Stimulated activated memory B cell treated with anti-CD40 and anti-IgM and Interleukin-4, amounts not matched to agents 10 μg/mL and 1 μg/mL and 100 μg/mL, for 72 hours (primary cell): ENCODE measurements at regions not wholly inside any gene's neighbourhood (a gene's known extent, or its start where the extent isn't known, plus 50 kb on each side); places are given as distances from the start of the nearest gene placed in this dataset.

Experiments used
- ATAC-seq: fragments of 150-1000 bp; cut with Tn5 transposase; 2 replicates; pipeline ENCODE4 v1.10.0; 2021
- H3K27ac Mint-ChIP-seq: one replicate; pipeline ENCODE4 v1.8.0; 2022; ENCODE audit warnings: mild to moderate bottlenecking, mixed read lengths
- H3K27me3 Mint-ChIP-seq: one replicate; pipeline ENCODE4 v1.8.0; 2022; ENCODE audit warnings: mixed read lengths
- H3K36me3 Mint-ChIP-seq: one replicate; pipeline ENCODE4 v1.8.0; 2022; ENCODE audit warnings: mixed read lengths
- H3K4me1 Mint-ChIP-seq: one replicate; pipeline ENCODE4 v1.8.0; 2022; ENCODE audit warnings: mixed read lengths
- H3K4me3 Mint-ChIP-seq: one replicate; pipeline ENCODE4 v1.8.0; 2022; ENCODE audit warnings: mild to moderate bottlenecking, moderate library complexity, mixed read lengths
- H3K9me3 Mint-ChIP-seq: one replicate; pipeline ENCODE4 v1.8.0; 2022; ENCODE audit warnings: mixed read lengths

DNA sequence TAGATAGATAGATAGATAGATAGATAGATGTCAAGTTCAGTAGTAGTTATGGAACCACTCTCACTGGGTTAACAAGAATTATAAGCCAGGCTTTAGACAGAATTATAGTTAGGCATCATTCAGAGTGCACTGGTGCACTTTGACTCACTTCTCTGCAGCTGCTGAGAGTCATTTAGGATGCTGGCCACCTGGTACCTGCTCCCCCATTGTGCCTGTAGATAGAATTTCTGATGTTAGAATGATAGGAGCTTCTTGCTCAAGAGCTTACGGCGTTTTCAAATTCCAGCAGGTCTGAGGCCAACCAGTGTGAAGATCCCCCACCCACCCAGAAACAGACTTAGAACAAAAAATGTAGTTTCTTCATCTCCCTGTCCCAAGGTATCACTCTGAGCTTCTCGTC lies 107.8 kb upstream of the HMCN1 start:
- Mint-ChIP-seq H3K4me1 (peaks cover 14% of the 10 kb centered on the region), H3K27ac (no peak overlapping the region), H3K9me3 (peaks cover 3% of the 10 kb centered on the region), H3K27me3 (no peaks in the 10 kb centered on the region), H3K4me3 (no peak overlapping the region), H3K36me3 (no peaks in the 10 kb centered on the region)
- no peak for ATAC-seq

DNA sequence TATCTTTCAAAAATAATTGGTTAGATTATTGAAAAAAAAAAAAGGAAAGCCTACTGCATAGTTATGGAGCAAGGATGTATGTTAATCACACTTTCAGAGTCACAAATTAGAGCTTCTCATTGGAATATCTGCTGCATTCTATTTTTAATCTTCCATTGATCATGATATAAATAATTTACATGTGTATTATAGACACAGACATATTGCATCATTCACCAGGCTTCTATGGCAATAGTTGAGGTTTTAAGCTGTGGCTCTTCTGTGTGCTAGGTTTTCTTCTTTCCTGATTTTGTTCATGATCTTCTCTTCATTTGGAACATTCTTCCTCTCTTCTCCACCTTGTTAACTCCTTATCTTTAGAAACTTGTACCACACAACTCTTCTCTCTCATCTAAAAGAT lies 123.2 kb upstream of the HMCN1 start:
- Mint-ChIP-seq H3K27me3 (no peaks in the 10 kb centered on the region), H3K27ac (no peak overlapping the region), H3K4me3 (no peak overlapping the region), H3K36me3 (peaks cover 6% of the 10 kb centered on the region), H3K9me3 (peaks cover 4% of the 10 kb centered on the region), H3K4me1 (peaks cover 36% of the 10 kb centered on the region)
- ATAC-seq: no peak

DNA sequence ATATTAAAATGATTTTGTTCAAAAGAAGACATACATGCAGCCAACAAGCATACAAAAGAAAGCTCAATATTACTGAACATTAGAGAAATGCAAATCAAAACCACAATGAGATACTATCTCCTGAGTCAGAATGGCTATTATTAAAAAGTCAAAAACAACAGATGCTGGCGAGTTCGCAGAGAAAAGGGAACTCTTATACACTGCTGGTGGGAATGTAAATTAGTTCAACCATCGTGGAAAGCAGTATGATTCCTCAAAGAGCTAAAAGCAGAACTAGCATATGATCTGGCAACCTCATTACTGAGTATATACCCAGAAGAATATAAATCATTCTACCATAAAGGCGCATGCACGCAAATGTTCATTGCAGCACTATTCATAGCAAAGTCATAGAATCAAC lies 126.0 kb upstream of the HMCN1 start:
- Mint-ChIP-seq H3K27ac (no peak overlapping the region), H3K4me3 (no peak overlapping the region), H3K27me3 (no peaks in the 10 kb centered on the region), H3K9me3 (no peaks in the 10 kb centered on the region), H3K36me3 (no peaks in the 10 kb centered on the region), H3K4me1 (peaks cover 46% of the 10 kb centered on the region)
- peak; percentile 95 for ATAC-seq

DNA sequence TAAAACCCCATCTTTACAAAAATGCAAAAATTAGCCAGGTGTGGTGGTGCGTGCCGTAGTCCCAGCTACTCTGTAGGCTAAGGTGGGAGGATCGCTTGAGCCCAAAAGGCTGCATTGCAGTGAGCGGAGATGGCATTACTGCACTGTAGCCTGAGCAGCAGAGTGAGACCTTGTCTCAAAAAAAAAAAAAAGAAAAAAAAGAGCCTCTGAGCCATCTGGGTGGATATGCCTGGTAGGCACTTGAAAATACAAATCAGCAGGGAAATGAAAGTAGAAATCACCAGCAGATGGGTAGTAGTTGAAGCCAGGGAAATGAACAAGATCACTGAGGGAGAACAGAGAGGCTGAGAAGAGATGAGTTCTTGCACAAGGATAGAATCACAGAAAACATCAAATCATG lies 131.0 kb upstream of the HMCN1 start:
- no peak overlapping the region for H3K27ac Mint-ChIP-seq
- peaks cover 30% of the 10 kb centered on the region for H3K4me1 Mint-ChIP-seq
- H3K36me3 Mint-ChIP-seq: no peaks in the 10 kb centered on the region
- ATAC-seq: peak; percentile 97
- no peak overlapping the region for H3K4me3 Mint-ChIP-seq
- H3K27me3 Mint-ChIP-seq: no peaks in the 10 kb centered on the region
- no peaks in the 10 kb centered on the region for H3K9me3 Mint-ChIP-seq

DNA sequence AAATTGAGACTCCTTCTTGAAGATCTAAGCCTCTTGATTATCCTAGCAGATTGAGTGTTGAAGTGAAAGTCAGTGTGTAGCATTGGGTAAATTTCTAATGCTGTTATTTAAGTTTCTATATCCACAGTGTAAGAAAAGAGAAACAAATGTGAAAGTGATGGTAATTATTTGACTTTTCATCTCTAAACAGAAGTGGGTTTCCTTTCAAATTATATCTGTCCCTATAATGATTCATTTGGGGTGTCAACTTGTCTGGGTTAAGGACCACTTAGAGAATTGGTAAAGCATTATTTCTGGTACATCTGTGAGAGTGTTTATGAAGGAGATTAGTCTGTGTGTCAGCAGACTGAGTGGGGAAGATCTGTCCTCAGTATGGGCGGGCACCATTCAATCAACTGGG lies 133.0 kb upstream of the HMCN1 start:
- H3K4me1 Mint-ChIP-seq: peaks cover 21% of the 10 kb centered on the region
- H3K36me3 Mint-ChIP-seq: no peaks in the 10 kb centered on the region
- no peak overlapping the region for H3K27ac Mint-ChIP-seq
- no peak for ATAC-seq
- H3K9me3 Mint-ChIP-seq: no peaks in the 10 kb centered on the region
- H3K4me3 Mint-ChIP-seq: no peak overlapping the region
- H3K27me3 Mint-ChIP-seq: no peaks in the 10 kb centered on the region

DNA sequence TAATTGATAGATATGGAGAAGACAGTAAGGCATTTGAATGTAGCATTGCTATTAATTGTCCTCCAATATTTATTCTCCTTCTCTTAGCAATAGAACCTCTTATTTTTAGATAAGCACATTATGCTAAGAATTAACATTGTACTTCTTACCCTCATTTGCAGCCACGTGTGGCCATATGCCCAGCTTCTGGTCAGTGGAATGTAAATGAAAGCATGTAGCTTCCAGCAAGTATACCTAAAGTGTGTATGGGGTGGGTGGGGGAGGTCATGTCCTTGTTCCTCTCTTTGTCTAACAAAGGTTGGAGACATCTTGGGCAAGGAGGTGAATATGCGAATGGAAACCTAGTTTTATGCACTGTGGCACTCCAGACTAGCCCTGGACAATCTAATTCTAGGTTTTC lies 133.6 kb upstream of the HMCN1 start:
- no peak for ATAC-seq
- peaks cover 26% of the 10 kb centered on the region for H3K4me1 Mint-ChIP-seq
- H3K27me3 Mint-ChIP-seq: no peaks in the 10 kb centered on the region
- H3K27ac Mint-ChIP-seq: no peak overlapping the region
- H3K9me3 Mint-ChIP-seq: no peaks in the 10 kb centered on the region
- H3K4me3 Mint-ChIP-seq: no peak overlapping the region
- H3K36me3 Mint-ChIP-seq: no peaks in the 10 kb centered on the region

DNA sequence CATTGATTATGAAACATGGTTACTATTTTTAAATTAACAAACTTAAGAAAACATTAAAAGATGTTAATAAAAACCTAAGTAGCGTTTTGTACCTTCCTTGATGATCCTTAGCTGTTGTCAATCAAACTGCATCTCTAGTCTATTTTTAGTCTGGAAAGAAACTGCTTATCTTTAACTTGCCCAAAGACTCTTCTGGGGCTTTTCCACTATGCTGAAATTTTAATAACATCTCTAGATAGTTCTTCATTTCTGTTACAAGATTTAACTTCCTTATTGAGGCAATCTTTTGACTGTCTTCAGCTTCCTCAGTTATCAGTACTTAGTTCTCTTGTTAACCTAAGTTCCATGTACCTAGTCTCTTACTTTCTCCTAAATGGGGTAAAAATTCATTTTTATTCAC lies 135.9 kb upstream of the HMCN1 start:
- Mint-ChIP-seq H3K27me3 (no peaks in the 10 kb centered on the region), H3K4me1 (peaks cover 31% of the 10 kb centered on the region), H3K9me3 (no peaks in the 10 kb centered on the region), H3K36me3 (no peaks in the 10 kb centered on the region), H3K27ac (no peak overlapping the region), H3K4me3 (no peak overlapping the region)
- no peak for ATAC-seq

DNA sequence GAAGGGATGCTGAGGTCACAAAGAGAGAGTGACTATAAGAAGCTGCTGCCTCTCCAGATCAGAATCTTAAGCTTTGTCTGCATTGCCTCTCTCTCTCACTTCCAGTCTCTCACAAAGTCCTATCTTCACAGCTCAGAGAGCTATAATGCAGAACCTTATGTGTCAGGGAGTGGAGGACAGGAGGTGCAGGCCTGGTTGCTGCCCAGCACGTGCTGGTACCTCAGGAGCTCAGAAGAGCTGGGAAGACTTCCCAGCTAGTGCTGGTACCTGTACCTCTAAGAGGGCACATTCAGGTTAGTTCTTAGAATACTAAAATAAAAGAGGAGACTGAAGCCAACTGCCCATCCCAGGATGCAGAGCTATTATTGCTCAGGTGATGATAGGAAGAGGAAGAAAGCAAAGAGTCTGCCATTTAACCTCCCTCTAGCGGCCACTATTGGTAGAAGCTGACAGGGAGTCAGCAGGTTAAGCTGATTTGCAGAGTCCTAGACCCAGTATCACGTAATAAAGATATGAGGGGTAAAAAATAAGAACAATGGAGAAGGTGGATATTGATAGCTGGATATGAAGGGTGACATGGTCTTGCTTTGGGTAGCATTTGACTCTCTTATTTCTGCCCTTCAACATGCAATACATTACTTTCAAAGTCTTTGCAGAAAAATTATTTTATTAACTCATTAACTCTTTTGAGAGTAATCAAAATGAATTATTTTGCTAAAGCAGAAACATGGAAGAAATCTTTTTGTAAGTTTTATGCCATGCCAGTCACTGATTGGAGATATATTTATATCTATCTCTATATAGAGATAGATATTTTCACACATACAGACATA lies 138.1 kb upstream of the HMCN1 start:
- Mint-ChIP-seq H3K27me3 (no peaks in the 10 kb centered on the region), H3K4me3 (no peak overlapping the region), H3K4me1 (peaks cover 41% of the 10 kb centered on the region), H3K27ac (no peak overlapping the region), H3K9me3 (no peaks in the 10 kb centered on the region), H3K36me3 (no peaks in the 10 kb centered on the region)
- peak; percentile 68 for ATAC-seq

DNA sequence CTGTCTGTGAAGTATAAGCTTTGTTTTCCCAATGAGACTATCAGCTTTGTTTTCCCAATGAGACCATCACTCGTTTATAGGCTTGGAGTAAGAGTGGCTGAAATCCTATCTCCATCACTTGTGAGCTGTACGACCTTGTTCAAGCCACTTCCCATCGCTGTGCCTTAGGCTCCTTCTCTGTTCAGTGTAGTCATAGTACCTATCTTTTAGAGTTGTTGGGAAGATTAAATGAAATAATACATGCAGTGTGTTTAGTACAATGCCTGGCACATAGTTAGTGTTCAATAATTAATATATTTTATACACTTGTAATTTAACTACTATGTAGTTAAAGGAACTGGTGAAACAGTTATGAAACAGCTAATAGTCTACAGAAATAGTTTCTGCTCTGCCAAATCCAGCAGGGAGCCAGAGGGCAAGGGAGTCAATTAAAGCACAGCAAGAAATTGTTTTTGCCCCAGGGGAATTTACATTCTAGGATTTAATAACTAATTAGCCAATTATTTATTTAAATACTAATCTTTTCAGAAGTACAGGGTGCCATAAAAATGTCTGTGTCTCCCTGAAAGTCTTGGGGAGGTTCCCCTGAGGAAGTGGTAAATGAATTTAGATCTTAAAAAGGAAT lies 139.3 kb upstream of the HMCN1 start:
- no peaks in the 10 kb centered on the region for H3K9me3 Mint-ChIP-seq
- no peaks in the 10 kb centered on the region for H3K36me3 Mint-ChIP-seq
- H3K27ac Mint-ChIP-seq: no peak overlapping the region
- peaks cover 41% of the 10 kb centered on the region for H3K4me1 Mint-ChIP-seq
- H3K27me3 Mint-ChIP-seq: no peaks in the 10 kb centered on the region
- no peak overlapping the region for H3K4me3 Mint-ChIP-seq
- no peak for ATAC-seq

DNA sequence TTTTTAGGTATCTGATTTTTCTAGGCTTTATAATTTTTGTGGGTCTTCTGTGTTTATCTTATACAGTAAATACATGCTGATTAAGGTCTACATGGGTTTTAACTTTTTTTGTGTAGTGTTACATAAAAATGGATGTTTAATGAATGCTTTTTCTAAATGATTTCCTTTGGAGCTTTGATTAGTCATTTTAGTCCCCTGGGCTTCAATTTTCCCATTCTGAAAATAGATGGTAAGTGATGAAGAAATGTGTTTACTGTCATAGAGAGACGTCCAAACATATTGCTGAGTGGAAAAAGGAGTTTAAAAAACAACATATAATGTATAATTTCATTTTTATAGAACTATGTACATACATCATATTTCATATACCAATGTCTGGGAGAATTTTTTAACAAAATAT lies 140.9 kb upstream of the HMCN1 start:
- no peak for ATAC-seq
- Mint-ChIP-seq H3K4me3 (no peak overlapping the region), H3K27ac (no peak overlapping the region), H3K36me3 (no peaks in the 10 kb centered on the region), H3K4me1 (peaks cover 34% of the 10 kb centered on the region), H3K27me3 (no peaks in the 10 kb centered on the region), H3K9me3 (no peaks in the 10 kb centered on the region)

DNA sequence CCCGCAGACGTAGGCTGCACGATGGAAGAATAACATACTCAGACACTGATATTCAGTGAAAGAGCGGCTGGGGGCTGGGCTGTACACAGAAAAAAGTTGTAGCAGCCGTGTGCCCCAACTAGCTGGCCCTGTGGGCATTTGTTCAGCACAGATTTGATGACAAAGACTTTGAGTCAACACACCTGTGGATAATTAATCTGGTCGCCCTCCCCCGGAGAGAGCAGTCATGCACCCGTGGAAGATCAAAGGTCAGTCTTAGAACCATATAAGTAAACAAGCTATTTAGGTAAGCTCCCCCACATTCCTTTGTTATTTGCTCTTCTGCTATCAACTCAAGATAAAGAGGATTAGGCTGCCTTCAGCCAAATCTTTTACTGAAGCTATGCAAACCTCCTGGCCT lies 148.4 kb upstream of the HMCN1 start:
- peaks cover 2% of the 10 kb centered on the region for H3K36me3 Mint-ChIP-seq
- H3K27ac Mint-ChIP-seq: no peak overlapping the region
- no peak overlapping the region for H3K4me3 Mint-ChIP-seq
- ATAC-seq: no peak
- H3K27me3 Mint-ChIP-seq: no peaks in the 10 kb centered on the region
- peaks cover 9% of the 10 kb centered on the region for H3K9me3 Mint-ChIP-seq
- no peaks in the 10 kb centered on the region for H3K4me1 Mint-ChIP-seq

DNA sequence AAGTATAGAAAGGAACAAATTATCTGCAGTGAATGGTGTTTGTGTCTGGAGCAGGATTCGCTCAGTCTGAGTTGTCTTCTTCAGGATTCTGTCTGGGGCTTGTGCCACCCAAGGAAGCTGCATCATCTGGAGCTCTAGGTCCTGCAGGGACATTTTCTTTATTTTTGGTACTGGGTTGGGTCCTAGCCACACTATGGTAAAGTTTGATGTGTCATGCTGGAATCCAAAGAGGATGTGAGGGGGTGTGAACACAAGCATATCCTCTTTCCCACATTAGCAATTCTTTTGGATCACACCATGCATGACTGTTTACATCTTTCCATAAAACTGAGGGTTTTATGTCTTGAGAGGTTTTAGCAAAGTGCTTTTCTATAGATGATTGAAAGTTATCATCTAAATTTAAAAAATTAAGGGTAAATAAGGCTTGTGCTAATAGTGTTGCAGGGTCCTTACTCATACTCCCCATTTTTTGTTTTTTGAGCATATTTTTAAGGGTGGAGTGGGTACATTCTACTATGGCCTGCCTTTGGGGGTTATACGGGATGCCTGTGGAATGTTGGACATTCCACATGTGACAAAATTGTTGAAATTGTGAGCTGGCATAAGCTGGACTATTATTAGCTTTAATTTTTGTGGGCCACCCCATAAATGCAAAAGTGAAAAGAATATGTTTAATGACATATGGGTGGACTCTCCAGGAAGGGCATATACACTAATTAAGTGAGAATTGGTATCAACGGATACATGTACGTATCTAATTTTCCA lies 152.0 kb upstream of the HMCN1 start:
- Mint-ChIP-seq H3K36me3 (peaks cover 14% of the 10 kb centered on the region), H3K4me3 (no peak overlapping the region), H3K27ac (no peak overlapping the region), H3K27me3 (no peaks in the 10 kb centered on the region), H3K9me3 (peaks cover 20% of the 10 kb centered on the region), H3K4me1 (no peaks in the 10 kb centered on the region)
- ATAC-seq: no peak

DNA sequence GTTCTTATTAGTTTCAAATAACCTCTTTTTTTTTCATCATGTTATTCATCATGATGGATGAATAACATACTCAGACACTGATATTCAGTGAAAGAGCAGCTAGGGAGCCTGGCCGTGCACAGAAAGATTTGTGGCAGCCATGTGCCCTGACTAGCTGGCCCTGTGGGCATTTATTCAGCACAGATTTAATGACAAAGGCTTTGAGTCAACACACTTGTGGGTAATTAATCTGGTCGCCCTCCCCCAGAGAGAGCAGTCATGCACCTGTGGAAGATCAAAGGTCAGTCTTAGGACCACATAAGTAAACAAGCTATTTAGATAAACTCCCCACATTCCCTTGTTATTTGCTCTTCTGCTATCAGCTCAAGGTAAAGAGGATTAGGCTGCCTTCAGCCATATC lies 153.2 kb upstream of the HMCN1 start:
- Mint-ChIP-seq H3K4me3 (no peak overlapping the region), H3K9me3 (peaks cover 20% of the 10 kb centered on the region), H3K36me3 (peaks cover 14% of the 10 kb centered on the region), H3K27ac (no peak overlapping the region), H3K4me1 (no peaks in the 10 kb centered on the region), H3K27me3 (no peaks in the 10 kb centered on the region)
- ATAC-seq: no peak

DNA sequence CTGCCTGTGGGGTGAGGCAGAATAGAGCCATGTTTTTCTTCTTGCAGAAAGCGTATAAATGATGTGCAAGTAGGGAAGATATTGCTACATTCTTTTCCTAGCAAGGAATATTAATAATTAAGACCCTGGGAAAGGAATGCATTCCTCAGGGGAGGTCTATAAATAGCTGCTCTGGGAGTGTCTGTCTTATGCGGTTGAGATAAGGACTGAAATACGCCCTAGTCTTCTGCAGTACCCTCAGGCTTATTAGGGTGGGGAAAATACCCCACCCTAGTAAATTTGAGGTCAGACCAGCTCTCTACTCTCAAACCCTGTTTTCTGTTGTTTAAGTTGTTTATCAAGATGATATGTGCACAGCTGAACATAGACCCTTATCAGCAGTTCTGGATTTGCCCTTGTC lies 155.9 kb upstream of the HMCN1 start:
- Mint-ChIP-seq H3K27me3 (no peaks in the 10 kb centered on the region), H3K4me1 (peaks cover 15% of the 10 kb centered on the region), H3K36me3 (peaks cover 14% of the 10 kb centered on the region), H3K27ac (no peak overlapping the region), H3K4me3 (no peak overlapping the region), H3K9me3 (peaks cover 19% of the 10 kb centered on the region)
- ATAC-seq: no peak

DNA sequence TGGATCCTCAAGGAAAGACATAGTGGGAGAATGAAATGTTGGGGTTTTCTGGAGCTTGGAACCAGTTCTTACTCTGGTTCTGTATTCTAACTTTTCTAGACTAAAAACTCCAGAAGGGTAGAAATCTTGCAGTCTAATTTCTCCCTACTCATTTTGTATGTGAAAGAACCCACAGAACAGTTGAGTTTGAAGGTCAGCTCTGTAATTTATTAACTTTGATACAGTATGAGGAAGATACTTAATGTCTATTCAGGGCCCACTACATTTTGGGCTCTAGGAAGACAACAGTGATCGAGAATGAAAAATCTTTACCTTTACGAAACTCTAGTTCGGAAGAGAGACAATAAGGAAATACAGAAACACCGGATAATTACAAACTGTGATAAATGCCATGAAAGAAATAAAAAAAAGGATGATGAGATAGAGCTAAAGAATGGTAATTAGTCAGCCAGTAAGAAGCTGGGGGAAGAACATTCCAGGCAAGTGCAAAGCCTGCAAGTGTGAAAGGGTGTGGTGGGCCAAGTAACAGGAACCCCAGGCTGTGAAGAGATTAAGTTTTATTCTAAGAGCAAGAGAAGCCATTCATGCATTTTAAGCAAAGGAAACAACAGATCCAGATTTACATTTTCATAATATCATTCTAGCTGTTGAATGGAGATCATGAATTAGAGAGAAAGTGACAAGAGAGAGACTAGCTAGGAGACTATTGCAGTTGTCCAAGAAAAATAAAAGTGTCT lies 159.9 kb upstream of the HMCN1 start:
- no peak overlapping the region for H3K27ac Mint-ChIP-seq
- H3K27me3 Mint-ChIP-seq: no peaks in the 10 kb centered on the region
- H3K4me1 Mint-ChIP-seq: peaks cover 17% of the 10 kb centered on the region
- peaks cover 7% of the 10 kb centered on the region for H3K9me3 Mint-ChIP-seq
- H3K36me3 Mint-ChIP-seq: peaks cover 8% of the 10 kb centered on the region
- no peak for ATAC-seq
- no peak overlapping the region for H3K4me3 Mint-ChIP-seq
